ENCODE measurements at regions not wholly inside any gene's neighbourhood (a gene's known extent, or its start where the extent isn't known, plus 50 kb on each side); places are given as distances from the start of the nearest gene placed in this dataset.

- TF ChIP-seq RNF219 (CRISPR knock-in tag; IDR thresholded peaks at IDR 0.05) = peak; percentile 95; the same call in 1 of the 2 replicates
- peak; percentile 61 for TF ChIP-seq GABPB1 (CRISPR knock-in tag; IDR thresholded peaks at IDR 0.05)
- peak; percentile 75; the same call in 1 of the 2 replicates for TF ChIP-seq NKX3-1 (CRISPR knock-in tag; IDR thresholded peaks at IDR 0.05)
- TF ChIP-seq ZUFSP (CRISPR knock-in tag; IDR thresholded peaks at IDR 0.05; ENCODE audit: borderline replicate concordance) = no peak
- peak; percentile 71 for TF ChIP-seq DPF2 (CRISPR knock-in tag; IDR thresholded peaks at IDR 0.05; ENCODE audit: borderline replicate concordance, low read depth)
- peak; percentile 89; the same call in 1 of the 2 replicates for TF ChIP-seq CBX5 (CRISPR knock-in tag; IDR thresholded peaks at IDR 0.05; ENCODE audit: borderline replicate concordance)
- TF ChIP-seq TGIF2 (CRISPR knock-in tag; IDR thresholded peaks at IDR 0.05) = peak; percentile 38; the same call in 1 of the 2 replicates
- TF ChIP-seq ARID2 (CRISPR knock-in tag; IDR thresholded peaks at IDR 0.05; ENCODE audit: borderline replicate concordance) = peak; percentile 79; the same call in 1 of the 2 replicates
- no peak for TF ChIP-seq TIGD3 (CRISPR knock-in tag; IDR thresholded peaks at IDR 0.05; ENCODE audit: borderline replicate concordance)
- peak; percentile 75 for TF ChIP-seq CREB1 (IDR thresholded peaks at IDR 0.05)
- TF ChIP-seq CREB1 (CRISPR knock-in tag; IDR thresholded peaks at IDR 0.05) = peak; percentile 82
- TF ChIP-seq MBD4 (IDR thresholded peaks at IDR 0.05; ENCODE audit: borderline replicate concordance, low read length) = peak; percentile 82; the same call in 1 of the 2 replicates
- TF ChIP-seq FOXA1 (IDR thresholded peaks at IDR 0.05) = no peak
- TF ChIP-seq FOXA1 (CRISPR knock-in tag; IDR thresholded peaks at IDR 0.05) = peak; percentile 89
- TF ChIP-seq CREB3 (CRISPR knock-in tag; IDR thresholded peaks at IDR 0.05) = no peak
- TF ChIP-seq NR2F2 (IDR thresholded peaks at IDR 0.05; ENCODE audit: borderline replicate concordance, low read depth) = peak; percentile 93
- 0 out of 2 replicates have a peak, but pooled peaks have one; percentile 14 for TF ChIP-seq PRDM15 (CRISPR knock-in tag; IDR thresholded peaks at IDR 0.05)
Observed at GRCh38 chr4:74654230-74654681, 140.1 kb downstream of the BTC start (continued).
